Breast epithelium (tissue), 4 donors: ENCODE measurements at regions not wholly inside any gene's neighbourhood (a gene's known extent, or its start where the extent isn't known, plus 50 kb on each side); places are given as distances from the start of the nearest gene placed in this dataset.
"Not testable (repeated sequence)": the region's sequence is repeated elsewhere in the genome, so short reads cannot be mapped to it uniquely, and the experiment has no call there.

Source experiments
- DNase-seq, 2 donors: peaks; one replicate each; pipeline ENCODE4 v3.0.0-alpha.2; 2019; ENCODE audit warnings: low spot score in 2 of 2
- H3K27ac ChIP-seq, 2 donors: fragments of 200-600 bp; sonication (generic) in 1 of 2; one replicate each; pipeline ENCODE4 v1.5.1; 2016 to 2019; ENCODE audit warnings: mild to moderate bottlenecking in 1 of 2
- H3K27me3 ChIP-seq, 2 donors: fragments of 200-600 bp; sonication (generic) in 1 of 2; one replicate each; pipeline versions ENCODE4 v1.5.1 to v1.6.0; 2017 to 2019; ENCODE audit warnings: control low read depth in 1 of 2, mild to moderate bottlenecking in 1 of 2
- H3K36me3 ChIP-seq: fragments of 200-600 bp; one replicate; pipeline ENCODE4 v1.5.1; 2019
- H3K4me1 ChIP-seq, 2 donors: fragments of 200-600 bp; sonication (generic); one replicate each; pipeline ENCODE4 v1.5.1; 2016 to 2019; ENCODE audit warnings: control low read depth in 1 of 2
- H3K4me3 ChIP-seq, 3 donors: fragments of 200-600 bp; sonication (generic); 1 replicate in 2 of 3; 2 replicates in 1 of 3; pipeline ENCODE4 v1.5.1; 2016 to 2019; ENCODE audit warnings: mild to moderate bottlenecking in 3 of 3, moderate library complexity in 2 of 3
- H3K9me3 ChIP-seq, 2 donors: fragments of 200-600 bp; sonication (generic) in 1 of 2; one replicate each; pipeline ENCODE4 v1.5.1; 2016 to 2019; ENCODE audit warnings: control low read depth in 1 of 2
- POLR2A ChIP-seq: fragments of 450-650 bp; IDR thresholded peaks from one replicate; pipeline ENCODE4 v1.6.1; 2016; ENCODE audit warnings: antibody characterized with exemption, mild to moderate bottlenecking, moderate library complexity
- POLR2AphosphoS5 ChIP-seq, 3 donors: sonication (generic); formaldehyde crosslinking; IDR thresholded peaks; one replicate each; pipeline ENCODE4 v1.6.1; 2017; ENCODE audit warnings: antibody characterized with exemption in 3 of 3
- intact Hi-C: fragments of 100-400 bp; cut with DNase I; formaldehyde crosslinking; loops from one replicate; pipeline ENCODE4 v1.15.1; 2023; ENCODE audit warnings: low total_unique reads
- TF ChIP-seq, protein P1 (sequence below), 3 donors: fragments of 450-650 bp; IDR thresholded peaks; one replicate each; pipeline ENCODE4 v1.5.1; 2016 to 2017; ENCODE audit warnings: antibody characterized with exemption in 3 of 3, mild to moderate bottlenecking in 3 of 3, moderate library complexity in 3 of 3

DNA sequence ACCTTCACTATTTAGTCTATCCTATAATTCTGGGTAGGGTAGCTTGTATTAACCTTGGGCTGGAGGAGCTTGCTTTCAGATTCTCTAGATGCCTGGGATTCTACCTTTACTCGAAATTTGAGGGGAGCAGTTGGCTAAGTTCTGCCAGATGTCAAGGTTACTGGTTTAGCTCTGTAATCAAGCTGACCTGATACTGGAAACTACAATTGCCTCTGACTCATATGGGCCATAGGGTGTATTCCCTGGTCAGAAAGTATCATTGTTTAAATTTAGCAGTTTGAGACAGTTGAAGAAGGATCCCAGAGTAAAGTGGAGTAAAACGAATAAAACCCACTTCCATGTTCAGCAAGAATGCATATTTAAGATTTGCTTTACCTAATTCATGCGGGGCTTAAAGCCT, 337.6 kb downstream of the SPIN4 start:
- intact Hi-C loops: no loop called here
- no peak overlapping the region for H3K4me3 ChIP-seq
- no peak overlapping the region for H3K27ac ChIP-seq
- TF ChIP-seq POLR2AphosphoS5 (IDR thresholded peaks at IDR 0.05): no peak
- TF ChIP-seq POLR2A: no peak
- TF ChIP-seq, protein P1, sequence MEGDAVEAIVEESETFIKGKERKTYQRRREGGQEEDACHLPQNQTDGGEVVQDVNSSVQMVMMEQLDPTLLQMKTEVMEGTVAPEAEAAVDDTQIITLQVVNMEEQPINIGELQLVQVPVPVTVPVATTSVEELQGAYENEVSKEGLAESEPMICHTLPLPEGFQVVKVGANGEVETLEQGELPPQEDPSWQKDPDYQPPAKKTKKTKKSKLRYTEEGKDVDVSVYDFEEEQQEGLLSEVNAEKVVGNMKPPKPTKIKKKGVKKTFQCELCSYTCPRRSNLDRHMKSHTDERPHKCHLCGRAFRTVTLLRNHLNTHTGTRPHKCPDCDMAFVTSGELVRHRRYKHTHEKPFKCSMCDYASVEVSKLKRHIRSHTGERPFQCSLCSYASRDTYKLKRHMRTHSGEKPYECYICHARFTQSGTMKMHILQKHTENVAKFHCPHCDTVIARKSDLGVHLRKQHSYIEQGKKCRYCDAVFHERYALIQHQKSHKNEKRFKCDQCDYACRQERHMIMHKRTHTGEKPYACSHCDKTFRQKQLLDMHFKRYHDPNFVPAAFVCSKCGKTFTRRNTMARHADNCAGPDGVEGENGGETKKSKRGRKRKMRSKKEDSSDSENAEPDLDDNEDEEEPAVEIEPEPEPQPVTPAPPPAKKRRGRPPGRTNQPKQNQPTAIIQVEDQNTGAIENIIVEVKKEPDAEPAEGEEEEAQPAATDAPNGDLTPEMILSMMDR (IDR thresholded peaks at IDR 0.05): no peak
- H3K36me3 ChIP-seq: no peaks in the 10 kb centered on the region
- DNase-seq: no peak
- H3K9me3 ChIP-seq: peaks cover 0 to 3% of the 10 kb centered on the region in 2 donors
- H3K4me1 ChIP-seq: no peaks in the 10 kb centered on the region
- H3K27me3 ChIP-seq: peaks cover 0 to 20% of the 10 kb centered on the region in 2 donors

DNA sequence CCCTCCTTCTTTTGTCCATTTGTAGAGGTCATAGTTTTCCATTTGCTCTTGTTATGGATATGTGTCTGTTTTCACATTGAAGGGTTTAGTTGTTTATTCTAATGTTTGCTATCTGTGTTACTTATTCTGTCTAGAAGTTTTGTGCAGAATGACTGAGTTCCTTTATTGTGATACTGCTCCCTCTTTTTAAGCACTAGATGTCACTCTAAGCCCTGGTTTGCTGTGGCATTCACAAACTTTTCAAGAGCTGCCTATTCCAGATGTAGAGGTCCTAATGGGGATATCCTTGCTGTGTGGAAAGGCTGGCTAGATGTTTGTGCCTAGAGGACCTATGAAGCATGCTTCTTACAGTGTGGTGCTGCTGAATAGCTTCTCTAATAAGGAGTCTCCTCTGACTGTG, 338.6 kb downstream of the SPIN4 start:
- Histone ChIP-seq H3K27ac (no peak overlapping the region), H3K27me3 (peaks cover 0 to 13% of the 10 kb centered on the region in 2 donors)
- no peak for DNase-seq

DNA sequence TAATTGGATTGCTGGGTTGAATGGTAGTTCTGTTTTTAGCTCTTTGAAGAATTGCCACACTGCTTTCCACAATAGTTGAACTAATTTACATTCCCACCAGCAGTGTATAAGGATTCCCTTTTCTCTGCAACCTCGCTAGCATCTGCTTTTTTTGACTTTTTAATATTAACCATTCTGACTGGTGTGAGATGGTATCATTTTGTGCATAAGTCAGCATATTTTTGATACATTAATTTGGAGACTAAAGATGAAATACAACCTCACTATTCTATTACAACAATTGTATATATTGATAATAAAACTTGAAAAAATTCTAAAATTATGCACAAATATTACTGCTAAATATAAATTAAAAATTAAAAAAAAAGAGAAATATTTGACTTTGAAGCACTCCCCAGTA, 350.9 kb downstream of the SPIN4 start:
- H3K9me3 ChIP-seq: peaks cover 0 to 21% of the 10 kb centered on the region in 2 donors
- H3K36me3 ChIP-seq, intact Hi-C loops, H3K27ac ChIP-seq, DNase-seq, H3K4me3 ChIP-seq, H3K27me3 ChIP-seq, H3K4me1 ChIP-seq: not testable (repeated sequence)

More for the DNA sequence above, 338.6 kb downstream of the SPIN4 start:
- TF ChIP-seq, protein P1 (IDR thresholded peaks at IDR 0.05): no peak
- no peak for TF ChIP-seq POLR2A
- TF ChIP-seq POLR2AphosphoS5 (IDR thresholded peaks at IDR 0.05): no peak
- intact Hi-C loops: no loop called here
- Histone ChIP-seq H3K9me3 (peaks cover 0 to 3% of the 10 kb centered on the region in 2 donors), H3K36me3 (no peaks in the 10 kb centered on the region), H3K4me3 (no peak overlapping the region), H3K4me1 (no peaks in the 10 kb centered on the region)
